ENCODE measurements at regions not wholly inside any gene's neighbourhood (a gene's known extent, or its start where the extent isn't known, plus 50 kb on each side); places are given as distances from the start of the nearest gene placed in this dataset.

DNA sequence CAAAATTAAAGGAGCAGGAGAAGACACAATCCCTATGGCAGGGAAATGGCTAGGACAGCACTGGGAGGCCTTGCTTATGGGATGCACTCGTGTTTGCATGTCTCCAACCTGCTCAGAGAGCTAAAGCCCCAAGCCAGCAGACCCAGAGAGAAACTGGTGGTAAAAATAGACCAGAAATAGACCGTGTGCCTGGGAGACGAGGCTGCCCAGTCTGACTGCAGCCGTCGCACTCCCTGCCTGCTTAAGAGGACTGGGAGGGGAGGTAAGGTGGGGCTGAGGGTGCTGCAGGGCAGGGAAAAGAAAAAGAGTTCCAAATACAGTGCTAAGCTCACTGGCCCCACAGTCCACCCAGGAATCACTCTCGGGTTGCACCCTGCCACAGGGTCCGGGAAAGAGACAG lies 633.5 kb downstream of the BCOR start:
- no peaks in the 10 kb centered on the region for H3K9me3 ChIP-seq (ENCODE audit: control insufficient read depth, low read depth, low read length)
- no peak overlapping the region for H3K4me2 ChIP-seq (ENCODE audit: control insufficient read depth, extremely low read depth, insufficient read depth, low read depth, low read length)
- H3K27ac ChIP-seq (ENCODE audit: control insufficient read depth, insufficient read depth, low read length), result no peak overlapping the region
- H3K4me1 ChIP-seq (ENCODE audit: control insufficient read depth, extremely low read depth, insufficient read depth, low read length), result peaks cover 4% of the 10 kb centered on the region
- TF ChIP-seq, protein P1, sequence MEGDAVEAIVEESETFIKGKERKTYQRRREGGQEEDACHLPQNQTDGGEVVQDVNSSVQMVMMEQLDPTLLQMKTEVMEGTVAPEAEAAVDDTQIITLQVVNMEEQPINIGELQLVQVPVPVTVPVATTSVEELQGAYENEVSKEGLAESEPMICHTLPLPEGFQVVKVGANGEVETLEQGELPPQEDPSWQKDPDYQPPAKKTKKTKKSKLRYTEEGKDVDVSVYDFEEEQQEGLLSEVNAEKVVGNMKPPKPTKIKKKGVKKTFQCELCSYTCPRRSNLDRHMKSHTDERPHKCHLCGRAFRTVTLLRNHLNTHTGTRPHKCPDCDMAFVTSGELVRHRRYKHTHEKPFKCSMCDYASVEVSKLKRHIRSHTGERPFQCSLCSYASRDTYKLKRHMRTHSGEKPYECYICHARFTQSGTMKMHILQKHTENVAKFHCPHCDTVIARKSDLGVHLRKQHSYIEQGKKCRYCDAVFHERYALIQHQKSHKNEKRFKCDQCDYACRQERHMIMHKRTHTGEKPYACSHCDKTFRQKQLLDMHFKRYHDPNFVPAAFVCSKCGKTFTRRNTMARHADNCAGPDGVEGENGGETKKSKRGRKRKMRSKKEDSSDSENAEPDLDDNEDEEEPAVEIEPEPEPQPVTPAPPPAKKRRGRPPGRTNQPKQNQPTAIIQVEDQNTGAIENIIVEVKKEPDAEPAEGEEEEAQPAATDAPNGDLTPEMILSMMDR (optimal IDR thresholded peaks at IDR 0.05 in 1 of 3, IDR thresholded peaks at IDR 0.05 in 1 of 3, conservative IDR thresholded peaks at IDR 0.05 in 1 of 3; ENCODE audit: extremely low read depth in 1 of 3, insufficient read depth in 2 of 3, low read length in 3 of 3), result no peak
- no peak for TF ChIP-seq EZH2 (IDR thresholded peaks at IDR 0.05; ENCODE audit: low read length)
- dilution Hi-C loops (cut with MboI; ENCODE audit: extremely low pct_ligation_motif_present, low sequenced_read_pairs), result no loop called here
- no peak overlapping the region for H3K4me3 ChIP-seq (ENCODE audit: control insufficient read depth in 2 of 3, extremely low read depth in 1 of 3, insufficient read depth in 2 of 3, low read depth in 1 of 3, low read length in 3 of 3)
- FAIRE-seq (no peak), DNase-seq (ENCODE audit: low read depth, low spot score) (no peak)
- H3K27me3 ChIP-seq (ENCODE audit: control insufficient read depth, extremely low read depth, insufficient read depth, low read length), result no peaks in the 10 kb centered on the region
- H3K9ac ChIP-seq (ENCODE audit: control insufficient read depth, extremely low read depth, insufficient read depth, low read length), result no peak overlapping the region
- H4K20me1 ChIP-seq (ENCODE audit: control insufficient read depth, extremely low read depth, insufficient read depth, low read length), result no peaks in the 10 kb centered on the region
- no peak overlapping the region for H2AFZ ChIP-seq (ENCODE audit: control insufficient read depth, low read length)
- no peaks in the 10 kb centered on the region for H3K79me2 ChIP-seq (ENCODE audit: control insufficient read depth, insufficient read depth, low read length)
- H3K9me1 ChIP-seq (ENCODE audit: control insufficient read depth, extremely low read depth, insufficient read depth, low read length), result no peaks in the 10 kb centered on the region
- H3K36me3 ChIP-seq (ENCODE audit: control insufficient read depth in 2 of 2, extremely low read depth in 1 of 2, insufficient read depth in 2 of 2, low read length in 2 of 2), result no peaks in the 10 kb centered on the region

DNA sequence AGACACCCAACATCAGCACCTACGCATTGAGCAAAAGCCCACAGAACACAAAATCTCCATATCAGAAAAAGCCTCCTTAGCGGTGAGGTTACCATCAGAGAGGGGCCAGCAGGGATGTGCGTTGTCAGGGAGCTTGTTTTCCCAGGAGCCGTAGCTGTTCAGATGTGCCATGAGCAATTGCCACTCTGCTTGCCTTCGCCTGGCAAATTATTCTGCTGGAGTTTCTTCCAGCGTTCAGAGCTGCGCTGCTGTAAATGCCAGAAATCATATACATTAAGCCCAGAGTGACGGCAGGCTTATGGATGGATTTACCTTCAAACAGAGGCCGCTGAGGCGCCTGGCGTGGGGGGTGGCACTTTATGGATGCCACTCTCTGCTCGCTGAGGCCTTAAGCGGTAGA lies 632.3 kb downstream of the BCOR start:
- Histone ChIP-seq H3K79me2 (ENCODE audit: control insufficient read depth, insufficient read depth, low read length) (no peaks in the 10 kb centered on the region), H3K4me1 (ENCODE audit: control insufficient read depth, extremely low read depth, insufficient read depth, low read length) (peaks cover 4% of the 10 kb centered on the region), H2AFZ (ENCODE audit: control insufficient read depth, low read length) (no peak overlapping the region), H3K27me3 (ENCODE audit: control insufficient read depth, extremely low read depth, insufficient read depth, low read length) (no peaks in the 10 kb centered on the region), H3K4me3 (ENCODE audit: control insufficient read depth in 2 of 3, extremely low read depth in 1 of 3, insufficient read depth in 2 of 3, low read depth in 1 of 3, low read length in 3 of 3) (no peak overlapping the region), H4K20me1 (ENCODE audit: control insufficient read depth, extremely low read depth, insufficient read depth, low read length) (no peaks in the 10 kb centered on the region), H3K9me1 (ENCODE audit: control insufficient read depth, extremely low read depth, insufficient read depth, low read length) (no peaks in the 10 kb centered on the region), H3K9ac (ENCODE audit: control insufficient read depth, extremely low read depth, insufficient read depth, low read length) (no peak overlapping the region), H3K27ac (ENCODE audit: control insufficient read depth, insufficient read depth, low read length) (no peak overlapping the region), H3K4me2 (ENCODE audit: control insufficient read depth, extremely low read depth, insufficient read depth, low read depth, low read length) (no peak overlapping the region), H3K36me3 (ENCODE audit: control insufficient read depth in 2 of 2, extremely low read depth in 1 of 2, insufficient read depth in 2 of 2, low read length in 2 of 2) (no peaks in the 10 kb centered on the region), H3K9me3 (ENCODE audit: control insufficient read depth, low read depth, low read length) (no peaks in the 10 kb centered on the region)
- DNase-seq (ENCODE audit: low read depth, low spot score) (no peak), FAIRE-seq (no peak)
- no peak for TF ChIP-seq EZH2 (IDR thresholded peaks at IDR 0.05; ENCODE audit: low read length)
- TF ChIP-seq, protein P1 (optimal IDR thresholded peaks at IDR 0.05 in 1 of 3, IDR thresholded peaks at IDR 0.05 in 1 of 3, conservative IDR thresholded peaks at IDR 0.05 in 1 of 3; ENCODE audit: extremely low read depth in 1 of 3, insufficient read depth in 2 of 3, low read length in 3 of 3), result no peak
- dilution Hi-C loops (cut with MboI; ENCODE audit: extremely low pct_ligation_motif_present, low sequenced_read_pairs), result no loop called here

Measured in keratinocyte (primary cell).